Activated T-cell treated with anti-CD3 and anti-CD28 coated beads for 4 hours (primary cell): ENCODE measurements at regions not wholly inside any gene's neighbourhood (a gene's known extent, or its start where the extent isn't known, plus 50 kb on each side); places are given as distances from the start of the nearest gene placed in this dataset.

ENCODE experiments used
- DNase-seq: peaks from one replicate; pipeline ENCODE4 v3.0.0-alpha.2; 2020

DNA sequence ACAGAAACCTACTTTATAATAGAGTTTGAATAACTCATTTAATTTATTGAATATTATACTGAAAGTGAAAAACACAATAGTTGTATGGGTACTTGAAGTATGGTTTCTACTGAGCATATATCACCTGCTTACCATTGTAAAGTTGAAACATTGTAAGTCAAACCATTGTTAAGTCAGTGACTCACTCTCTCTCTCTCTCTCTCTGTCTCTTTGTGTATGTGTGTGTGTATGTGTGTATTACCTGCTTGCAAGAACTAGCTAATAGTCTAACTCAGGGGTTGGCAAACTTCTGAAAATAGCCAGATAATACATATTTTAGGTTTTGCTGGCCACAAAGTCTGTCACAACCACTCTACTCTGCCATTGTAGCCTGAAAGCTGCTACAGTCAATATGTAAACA, 564.3 kb upstream of the ZNF608 start:
- no peak for DNase-seq

DNA sequence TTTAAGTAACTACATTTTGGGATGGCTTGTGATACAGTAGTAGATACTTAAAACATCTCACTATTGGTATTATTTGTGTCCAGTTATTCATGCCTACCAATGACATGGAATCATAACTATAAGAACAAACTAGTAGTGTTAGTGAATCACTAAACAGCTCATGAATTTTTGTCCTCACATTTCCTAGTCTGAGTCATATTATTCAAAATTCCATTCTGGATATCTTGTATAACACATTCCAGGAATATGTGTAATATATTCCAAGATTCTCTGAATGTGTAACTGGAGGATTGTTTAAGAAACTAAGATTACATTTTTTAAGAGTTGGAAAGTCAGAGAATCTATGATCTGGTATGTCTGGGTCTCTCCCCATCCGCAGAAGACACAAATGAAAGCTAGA, 565.3 kb upstream of the ZNF608 start:
- no peak for DNase-seq

DNA sequence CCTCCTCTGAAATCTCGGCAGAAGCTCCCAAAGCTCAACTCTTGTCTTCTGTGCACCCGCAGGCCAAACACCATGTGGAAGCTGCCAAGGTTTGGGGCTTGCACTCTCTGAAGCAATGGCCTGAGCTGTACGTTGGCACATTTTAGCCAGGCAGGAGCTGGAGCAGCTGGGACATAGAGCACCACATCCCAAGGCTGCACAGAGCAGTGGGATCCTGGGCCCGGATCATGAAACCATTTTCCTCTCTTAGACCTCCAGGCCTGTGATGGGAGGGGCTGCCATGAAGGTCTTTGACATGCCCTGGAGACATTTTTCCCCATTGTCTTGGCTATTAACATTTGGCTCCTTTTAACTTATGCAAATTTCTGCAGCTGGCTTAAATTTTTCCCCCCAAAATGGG, 567.1 kb upstream of the ZNF608 start:
- no peak for DNase-seq

DNA sequence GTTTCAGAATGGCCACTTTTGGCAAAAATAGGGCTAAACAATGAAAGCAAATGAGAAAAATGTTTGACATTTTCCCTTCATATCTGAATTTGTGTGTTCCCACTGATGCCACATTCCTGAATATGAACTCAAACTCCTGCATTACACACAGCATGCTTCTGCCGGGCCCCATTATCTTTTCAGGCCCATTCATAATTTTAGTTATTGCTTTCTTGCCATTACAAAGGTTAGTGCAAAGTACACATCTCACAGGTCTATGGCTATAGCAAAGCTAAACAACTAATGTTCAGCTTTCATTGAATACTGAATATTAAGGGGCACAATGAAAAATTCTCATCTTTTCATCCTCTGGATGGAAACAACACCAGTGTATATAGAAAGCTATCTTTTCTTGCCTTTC, 568.9 kb upstream of the ZNF608 start:
- no peak for DNase-seq

DNA sequence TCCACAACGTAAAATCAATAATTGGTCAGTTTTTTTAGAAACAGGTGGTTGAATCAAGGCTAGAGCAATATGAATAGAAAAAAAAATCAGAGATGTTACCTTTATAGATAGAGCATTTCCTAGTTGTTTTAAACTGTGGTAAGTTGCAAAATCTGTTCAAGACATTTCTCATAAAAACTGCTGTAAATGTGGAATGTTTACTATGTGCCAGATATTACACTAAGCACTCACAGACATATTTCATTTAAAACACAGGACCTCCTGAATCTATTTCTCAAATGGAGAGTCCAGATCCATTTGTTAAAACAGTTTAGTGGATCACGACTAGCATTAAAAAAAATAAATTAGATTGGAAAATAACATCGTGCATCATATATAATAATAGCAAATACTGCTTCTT, 570.0 kb upstream of the ZNF608 start:
- no peak for DNase-seq

DNA sequence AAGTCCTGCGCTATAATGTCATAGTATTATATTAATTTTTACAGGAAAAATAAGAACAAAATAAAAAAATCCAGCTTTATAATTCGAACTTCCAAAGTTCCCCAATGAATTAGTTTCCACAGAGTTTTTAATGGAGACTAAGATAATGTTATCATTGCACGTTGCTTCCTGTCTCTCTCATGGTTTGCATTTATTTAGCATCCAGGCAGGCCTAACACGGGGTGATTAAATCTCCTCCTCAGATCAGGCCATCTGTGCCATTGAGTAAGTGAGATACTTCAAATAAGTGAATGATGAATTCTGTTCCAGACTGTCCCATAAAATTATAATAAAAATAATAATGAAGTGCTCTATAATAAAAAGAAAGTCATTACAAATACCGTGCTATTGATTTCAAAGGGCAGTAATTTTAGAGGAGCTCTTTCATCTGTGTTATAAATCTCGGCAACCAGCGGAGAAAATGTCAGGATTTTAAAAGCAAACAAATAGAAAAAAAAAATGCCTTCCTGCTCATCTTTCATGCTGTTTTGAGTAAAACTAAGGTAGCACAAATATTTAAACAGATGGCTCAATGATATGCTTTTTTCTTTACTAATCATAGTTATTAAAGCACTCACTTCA, 570.6 kb upstream of the ZNF608 start:
- DNase-seq: no peak

DNA sequence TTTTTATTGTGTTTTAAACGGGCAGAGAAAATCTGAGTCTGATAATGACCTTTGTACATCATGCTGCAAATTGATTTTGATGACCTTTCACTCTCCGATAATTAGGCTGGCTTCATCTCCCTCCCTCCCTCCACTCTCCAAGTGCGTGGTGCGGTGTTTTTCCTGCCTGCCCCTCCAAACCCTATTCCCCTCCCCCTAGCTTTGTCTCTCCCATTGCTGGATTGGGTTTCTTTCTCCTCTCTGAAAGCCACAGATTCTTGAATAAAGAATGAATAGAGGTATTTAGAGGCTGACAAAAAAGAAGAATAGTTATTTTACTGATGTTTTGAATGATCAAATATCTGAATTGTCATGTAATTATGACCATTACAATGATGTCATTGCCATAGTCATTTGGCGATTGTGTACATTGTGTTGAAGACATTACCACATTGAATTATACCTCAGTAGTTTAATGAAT, 571.1 kb upstream of the ZNF608 start:
- DNase-seq: no peak

DNA sequence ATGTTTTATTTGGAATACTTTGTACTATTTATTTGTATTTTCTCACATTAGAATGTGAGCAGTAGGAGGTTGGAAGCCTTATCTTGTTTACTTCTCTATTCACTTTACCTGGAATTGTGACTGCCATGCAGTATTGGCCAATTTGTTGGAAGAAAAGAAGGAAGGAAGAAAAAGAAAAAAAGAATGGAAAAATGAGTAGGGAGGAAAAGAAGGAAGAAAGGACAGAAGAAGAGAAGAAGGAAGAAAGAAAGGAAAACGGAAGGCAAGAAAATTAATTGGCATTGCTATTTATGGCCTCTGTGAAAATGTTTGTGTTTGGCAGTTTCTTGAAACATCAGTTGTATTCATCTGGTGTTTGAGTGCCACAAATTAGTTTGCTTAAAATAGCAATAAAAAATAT, 575.2 kb upstream of the ZNF608 start:
- no peak for DNase-seq

DNA sequence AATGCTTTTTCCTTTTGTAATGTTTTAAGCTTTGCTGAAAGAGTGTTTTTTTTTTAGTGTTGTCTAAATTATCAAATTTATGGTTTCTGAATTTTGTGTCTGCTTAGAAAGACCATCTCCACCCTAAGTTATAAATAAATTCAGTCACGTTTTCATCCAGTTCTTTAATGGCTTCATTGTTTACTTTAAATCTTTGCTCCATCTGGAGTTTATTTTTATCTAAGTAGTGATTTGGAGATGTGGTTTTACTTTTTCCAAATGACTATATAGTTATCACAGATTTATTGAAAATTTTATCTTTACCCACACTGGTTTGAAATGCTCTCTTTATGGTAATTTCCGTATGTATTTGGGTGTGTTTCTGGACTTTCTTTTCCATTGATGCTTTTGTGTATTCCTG, 577.2 kb upstream of the ZNF608 start:
- no peak for DNase-seq

DNA sequence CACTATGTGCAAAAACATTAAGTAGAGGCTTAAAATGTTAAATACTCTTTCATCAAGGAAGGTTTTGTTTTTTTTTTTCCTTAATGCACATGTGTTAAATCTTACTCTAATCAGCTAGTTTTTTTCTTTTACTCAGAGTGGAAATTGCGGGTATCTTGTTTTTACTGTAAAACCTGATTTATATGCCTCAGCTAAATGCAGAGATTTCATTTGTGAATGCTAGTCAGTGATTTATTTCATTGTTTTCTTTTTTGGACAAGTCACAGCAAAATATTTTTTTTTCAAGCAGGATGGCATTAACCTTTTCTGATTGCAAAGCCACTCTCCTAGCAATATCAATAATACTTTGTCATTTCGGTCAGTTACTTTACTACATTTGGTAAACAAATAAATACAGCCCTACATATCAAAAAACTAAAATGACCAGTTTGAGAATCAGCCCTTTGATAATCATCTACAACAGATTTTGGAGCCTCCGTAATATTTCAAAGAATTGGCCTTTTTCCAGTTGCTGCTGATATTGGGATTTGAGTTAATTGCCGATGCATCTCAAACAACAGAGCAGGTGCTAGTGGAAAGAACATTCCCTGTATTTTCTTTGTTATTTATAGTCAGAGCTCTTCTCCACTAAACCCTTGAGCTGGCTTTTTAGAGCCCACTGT, 579.2 kb upstream of the ZNF608 start:
- no peak for DNase-seq

DNA sequence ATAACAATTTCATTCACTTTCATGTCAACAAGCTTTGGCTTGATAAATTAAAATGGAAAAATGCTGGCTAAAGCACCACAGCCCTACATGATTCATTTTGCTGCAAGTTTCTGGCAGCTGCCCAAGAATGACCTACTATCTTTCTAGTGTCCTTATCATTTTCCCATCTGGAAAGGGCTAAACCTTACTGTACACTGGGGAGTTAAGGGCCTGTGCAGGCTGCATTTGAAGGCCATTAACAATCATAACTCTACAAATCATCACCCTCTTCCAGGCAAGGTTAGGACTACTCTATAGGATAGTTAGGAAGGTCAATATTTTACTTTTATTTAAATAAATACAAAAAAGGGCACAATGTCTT, 579.7 kb upstream of the ZNF608 start:
- no peak for DNase-seq

DNA sequence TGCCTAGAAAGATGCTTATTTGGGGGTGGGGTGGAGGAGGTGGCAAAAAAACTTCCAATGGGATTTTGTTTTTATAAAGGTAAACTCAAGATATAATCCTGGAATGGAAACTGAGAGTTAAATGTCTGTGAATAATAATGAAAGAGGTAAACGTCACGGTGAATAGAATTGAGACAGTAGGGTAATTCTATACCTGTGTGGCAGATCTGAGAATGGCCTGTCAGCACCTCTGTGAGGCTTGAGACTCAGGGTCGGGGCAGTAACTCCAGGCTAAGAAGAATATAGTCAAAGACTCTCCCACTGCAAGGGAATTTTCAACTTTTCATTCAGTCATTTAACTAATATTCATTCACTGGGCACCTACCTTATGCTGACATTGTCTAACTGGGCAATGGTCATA, 581.2 kb upstream of the ZNF608 start:
- no peak for DNase-seq

DNA sequence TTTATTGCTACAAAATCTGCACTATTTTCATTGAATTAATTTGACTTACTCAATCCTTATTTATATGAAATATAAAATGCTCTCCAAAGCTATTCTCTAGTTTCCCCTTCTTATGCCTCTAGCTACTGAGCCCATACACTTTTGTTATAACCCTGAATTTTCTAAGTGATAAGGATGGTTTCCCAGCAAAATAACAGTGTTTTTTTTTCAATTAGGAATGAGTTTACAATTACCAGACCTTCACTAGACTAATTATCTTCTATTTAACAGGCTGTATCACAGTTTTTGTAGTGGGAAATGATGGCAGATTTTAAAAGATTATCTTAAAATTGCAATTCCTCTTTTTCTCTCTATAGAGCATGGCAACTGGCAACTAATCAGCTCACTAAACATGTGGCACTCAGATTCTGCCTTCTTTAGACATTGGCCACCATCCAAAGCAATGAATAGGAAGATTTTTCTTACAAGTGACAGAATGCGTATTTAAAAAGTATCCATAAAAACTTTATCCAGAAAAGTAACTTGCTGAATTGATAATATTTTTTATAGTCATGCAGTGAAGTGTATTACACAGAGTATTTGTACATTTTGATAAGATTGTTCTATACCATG, 585.7 kb upstream of the ZNF608 start:
- DNase-seq: no peak

DNA sequence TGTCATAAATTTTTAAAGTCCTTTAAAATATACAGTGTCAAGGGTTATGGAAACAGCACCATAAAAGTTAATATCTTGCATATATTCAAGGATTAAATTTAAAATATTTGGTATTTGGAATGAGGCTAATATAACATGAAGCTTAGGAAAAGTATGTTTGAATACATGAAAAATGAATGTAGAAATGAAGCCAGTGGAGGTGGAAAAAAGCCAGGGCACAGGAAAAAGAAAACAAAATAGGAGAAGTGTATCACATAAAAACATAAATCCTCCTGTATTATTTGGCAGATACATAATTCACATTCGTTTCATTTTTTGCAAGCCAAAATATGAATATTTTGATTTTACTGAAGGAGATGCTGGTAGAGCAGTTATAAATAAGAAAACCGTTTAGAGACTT, 587.0 kb upstream of the ZNF608 start:
- DNase-seq: no peak

DNA sequence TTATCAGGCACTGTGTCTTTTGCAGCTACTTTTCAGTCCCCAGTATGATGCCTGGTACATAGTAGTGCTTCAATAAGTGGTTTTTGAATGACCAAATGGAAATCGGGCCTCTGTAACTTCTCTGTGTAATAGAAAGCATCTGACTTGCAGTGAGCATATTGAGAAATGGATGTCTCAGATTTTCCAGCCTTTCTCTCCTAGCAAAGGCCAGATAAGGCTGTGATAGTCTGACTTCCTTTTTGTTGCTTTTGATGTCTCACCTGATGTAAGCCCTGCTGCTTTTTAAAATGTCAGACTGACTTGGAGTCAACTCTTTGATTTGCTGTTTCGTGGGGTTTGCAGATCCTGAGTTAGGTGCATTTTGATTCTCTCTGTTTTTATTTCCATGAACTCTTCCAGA, 590.0 kb upstream of the ZNF608 start:
- no peak for DNase-seq

DNA sequence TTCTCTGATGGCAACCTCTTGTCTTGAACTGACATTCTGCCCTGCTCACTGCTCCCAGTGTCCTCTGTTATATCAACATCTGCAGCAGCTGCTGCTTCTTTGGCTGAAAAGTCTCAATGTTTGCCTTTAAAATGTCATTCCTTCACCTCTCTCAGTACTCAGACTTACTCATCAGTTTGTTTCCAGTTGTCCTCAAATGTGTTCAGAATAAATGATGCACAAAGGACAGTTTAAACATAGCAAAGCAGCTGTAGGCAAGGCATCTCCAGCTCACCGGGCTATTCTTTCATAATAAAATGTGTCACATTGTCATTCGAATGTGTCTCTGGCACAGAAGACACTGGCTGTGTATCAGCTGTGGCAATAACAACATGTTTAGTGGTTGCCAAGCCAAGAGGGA, 590.9 kb upstream of the ZNF608 start:
- no peak for DNase-seq

DNA sequence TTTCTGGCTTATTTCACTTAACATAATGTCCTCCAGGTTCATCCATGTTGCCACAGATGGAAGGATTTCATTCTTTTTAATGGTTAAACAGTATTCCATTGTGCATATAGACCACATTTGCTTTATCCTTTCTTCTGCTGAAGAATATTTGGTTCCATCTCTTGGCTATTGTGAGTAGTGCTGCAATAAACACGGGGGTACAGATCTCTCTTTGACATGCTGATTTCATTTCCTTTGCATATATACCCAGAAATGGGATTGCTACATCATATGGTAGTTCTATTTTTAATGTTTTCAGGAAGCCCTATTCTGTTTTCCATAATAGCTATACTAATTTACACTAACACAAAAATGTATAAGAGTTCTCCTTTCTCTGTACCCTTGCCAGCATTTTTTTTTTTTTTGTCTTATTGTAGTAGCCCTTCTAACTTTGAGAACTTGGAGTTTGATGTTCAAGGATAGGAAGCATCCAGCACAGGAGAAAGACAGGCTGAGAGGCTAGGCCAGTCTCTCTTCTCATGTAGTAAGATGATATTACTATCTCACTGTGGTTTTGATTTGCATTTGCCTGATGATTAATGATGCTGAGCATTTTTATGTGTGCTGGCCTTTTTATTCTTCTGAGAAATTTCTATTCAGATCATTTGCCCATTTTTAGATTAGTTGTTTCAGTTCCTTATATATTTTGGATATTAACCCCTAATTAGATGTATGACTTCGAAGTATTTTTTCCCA, 592.2 kb upstream of the ZNF608 start:
- no peak for DNase-seq

DNA sequence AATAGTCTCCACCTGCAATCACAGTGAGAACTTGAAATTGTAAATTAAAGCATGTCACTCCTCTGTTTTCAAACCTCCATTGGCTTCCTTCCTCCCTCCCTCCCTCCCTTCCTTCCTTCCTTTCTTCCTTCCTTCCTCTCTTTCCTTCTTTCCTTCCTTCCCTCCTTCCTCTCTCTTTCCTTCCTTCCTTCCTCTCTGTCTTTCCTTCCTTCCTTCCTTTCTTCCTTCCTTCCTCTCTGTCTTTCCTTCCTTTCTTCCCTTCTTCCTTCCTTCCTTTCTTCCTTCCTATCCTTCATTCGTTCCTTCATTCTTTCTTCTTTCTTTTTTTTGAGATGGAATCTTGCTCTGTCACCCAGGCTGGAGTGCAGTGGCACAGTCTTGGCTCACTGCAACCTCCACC, 595.0 kb upstream of the ZNF608 start:
- DNase-seq: no peak

DNA sequence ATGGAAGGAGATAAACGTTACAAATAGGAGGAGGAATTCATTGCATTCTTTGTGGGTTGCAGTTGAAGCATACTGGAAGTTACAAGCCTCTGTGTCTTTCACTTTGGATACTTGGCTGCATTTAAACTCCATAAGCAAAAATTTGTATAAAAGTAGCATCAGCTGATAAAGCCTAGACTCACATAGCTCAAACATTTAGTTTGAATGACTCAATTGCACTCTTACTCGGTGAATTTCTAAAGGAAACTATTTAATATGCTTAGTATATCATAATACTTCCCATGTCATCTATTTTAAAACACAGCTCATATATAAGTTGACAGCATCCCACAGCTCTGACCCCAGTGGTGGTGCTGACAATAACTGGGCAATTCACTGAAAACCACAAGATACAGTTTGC, 596.6 kb upstream of the ZNF608 start:
- DNase-seq: no peak

DNA sequence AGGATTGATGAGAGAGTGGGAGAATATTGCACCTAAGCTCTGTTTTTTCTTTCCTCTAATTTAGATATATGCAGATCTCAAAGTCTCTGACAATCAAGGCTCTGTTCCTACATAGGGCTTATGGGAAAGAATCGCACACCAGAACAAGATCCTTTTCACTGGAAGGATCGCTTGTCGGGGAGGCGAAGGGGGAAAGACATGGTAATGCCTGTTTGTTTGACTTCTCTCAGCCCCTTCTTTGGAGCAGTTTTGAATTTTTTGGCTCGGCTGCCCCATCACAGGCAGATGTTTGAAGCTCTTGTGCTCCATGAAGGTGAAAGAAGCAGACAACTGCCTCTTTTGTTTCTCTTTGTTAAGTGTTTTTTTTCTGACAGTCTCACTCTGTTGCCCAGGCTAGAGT, 599.9 kb upstream of the ZNF608 start:
- no peak for DNase-seq

DNA sequence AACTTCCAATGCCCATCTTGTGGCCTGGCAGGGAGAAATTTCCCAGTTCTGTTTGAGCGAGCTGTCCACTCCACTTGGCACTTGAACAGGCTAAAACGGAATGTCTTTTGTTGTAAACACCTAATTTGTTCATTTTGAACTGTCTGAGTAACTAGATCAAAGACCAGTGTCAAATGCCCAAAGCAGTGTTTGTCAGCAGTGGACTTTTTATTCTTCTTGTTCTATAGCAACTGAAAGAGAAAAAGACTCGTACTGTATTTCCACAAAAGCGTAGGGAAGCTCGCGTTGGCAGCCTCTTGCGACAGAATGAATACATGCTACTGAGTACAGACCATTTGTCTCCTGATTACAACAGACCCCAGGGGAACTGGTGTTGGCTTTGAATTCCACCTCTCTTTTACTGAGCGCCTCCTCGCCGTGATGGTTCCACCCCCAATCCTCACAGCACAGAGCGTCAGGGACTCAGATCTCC, 601.8 kb upstream of the ZNF608 start:
- DNase-seq: no peak

DNA sequence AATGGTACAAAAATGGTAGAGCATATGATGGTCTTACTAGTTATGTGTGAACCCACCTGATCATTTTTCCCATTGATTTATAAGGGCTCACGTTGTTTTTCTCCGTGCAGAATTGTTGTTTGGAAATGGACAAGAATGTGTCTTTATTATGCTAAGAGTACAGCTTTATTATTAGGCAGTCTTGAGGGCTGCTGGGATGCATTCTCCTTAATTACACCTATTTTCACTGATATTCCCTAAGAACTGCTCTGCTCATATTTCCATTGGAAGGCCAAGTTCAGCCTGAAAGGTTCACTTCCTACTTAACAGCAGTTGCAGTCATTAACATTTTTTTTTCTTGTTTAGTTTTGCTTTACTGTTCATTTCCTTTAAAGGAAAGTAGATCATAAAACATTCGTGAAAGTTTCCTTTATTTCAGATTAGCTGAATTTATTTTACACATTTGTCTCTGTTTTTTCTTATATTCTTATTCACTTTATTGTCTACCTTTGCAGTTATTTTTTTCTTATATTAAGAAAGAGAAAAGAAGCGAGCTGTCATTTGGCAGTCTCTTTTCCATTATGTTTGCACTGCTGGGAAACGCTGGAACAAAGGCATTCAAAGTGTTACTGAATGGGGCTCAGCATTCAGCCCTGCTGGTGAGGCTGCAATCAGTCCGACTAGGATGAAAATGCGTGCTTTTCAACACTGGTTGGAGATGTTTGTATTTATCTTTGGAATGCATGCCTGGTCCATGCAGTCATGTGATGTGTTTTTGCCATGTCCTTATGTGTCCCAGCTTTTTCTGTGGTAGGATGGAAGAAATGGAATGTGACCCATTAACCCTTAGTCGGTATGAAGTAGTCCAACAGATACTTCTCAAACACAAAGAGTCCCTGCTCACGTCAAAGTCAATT, 602.7 kb upstream of the ZNF608 start:
- DNase-seq: no peak

DNA sequence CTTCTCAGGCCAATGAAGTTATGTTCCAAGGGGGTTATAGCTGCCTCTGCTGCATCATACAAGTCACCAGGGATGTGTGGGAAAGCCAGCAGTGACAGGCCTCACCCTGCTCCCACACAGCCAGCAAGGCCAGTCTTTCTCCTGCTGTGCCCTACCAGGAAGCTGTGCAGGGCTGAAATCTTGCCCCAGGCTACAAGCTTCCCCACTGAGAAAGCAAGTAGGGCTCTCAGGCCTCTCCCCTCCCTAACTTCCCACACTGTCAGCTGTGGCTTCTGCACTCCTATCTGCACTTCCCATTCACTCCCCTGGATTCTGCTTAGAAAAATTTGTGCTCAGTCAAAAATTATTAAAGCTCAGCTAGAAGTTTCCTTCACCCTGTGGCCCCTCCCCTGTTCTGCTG, 611.2 kb upstream of the ZNF608 start:
- no peak for DNase-seq
